ENCODE measurements at regions not wholly inside any gene's neighbourhood (a gene's known extent, or its start where the extent isn't known, plus 50 kb on each side); places are given as distances from the start of the nearest gene placed in this dataset.

GRCh38 chr2:128495996-128496547 lies 177.4 kb upstream of the HS6ST1 start:
- Histone ChIP-seq H3K9me3 (no peaks in the 10 kb centered on the region), H4K20me1 (ENCODE audit: insufficient read depth) (no peaks in the 10 kb centered on the region), H3K9me2 (no peaks in the 10 kb centered on the region), H3K4me2 (no peak overlapping the region), H2AFZ (ENCODE audit: low read depth) (no peak overlapping the region), H3K4me3 (ENCODE audit: low read depth in 2 of 2, low read length in 1 of 2) (no peak overlapping the region), H3F3A (replicated peaks; ENCODE audit: insufficient read depth) (no peaks in the 10 kb centered on the region), H3K27ac (ENCODE audit: low read depth in 2 of 2, low read length in 1 of 2) (no peak overlapping the region), H3K79me2 (ENCODE audit: insufficient read depth) (no peaks in the 10 kb centered on the region), H3K9ac (no peak overlapping the region), H3K4me1 (ENCODE audit: control insufficient read depth in 1 of 2, insufficient read depth in 2 of 2, low read depth in 1 of 2, low read length in 1 of 2) (peaks cover 0 to 16% of the 10 kb centered on the region in 2 experiments; a peak in 1 of 4 replicates), H3K27me3 (ENCODE audit: insufficient read depth) (no peaks in the 10 kb centered on the region), H3K36me3 (replicated peaks in 1 of 2; ENCODE audit: control insufficient read depth in 1 of 2, insufficient read depth in 2 of 2, low read length in 1 of 2) (no peaks in the 10 kb centered on the region)
- 51% methylated on average over 4 of the region's 4 CpGs for WGBS (ENCODE audit: low lambda C conversion rate)
- TF ChIP-seq IRF3 (IDR thresholded peaks at IDR 0.05; ENCODE audit: low read depth, low read length) (no peak), GATA2 (CRISPR knock-in tag; IDR thresholded peaks at IDR 0.05) (peak; percentile 23; the same call in 1 of the 2 replicates), EP300 (IDR thresholded peaks at IDR 0.05; ENCODE audit: borderline replicate concordance in 1 of 2, low read depth in 1 of 2, low read length in 1 of 2) (peak in 1 of 2 experiments; percentile 18; a peak in 1 of 4 replicates), FOXJ3 (CRISPR knock-in tag; IDR thresholded peaks at IDR 0.05) (no peak), SIN3A (IDR thresholded peaks at IDR 0.05; ENCODE audit: borderline replicate concordance, low read depth, low read length) (no peak), REST (IDR thresholded peaks at IDR 0.05; ENCODE audit: low read depth, low read length) (no peak)
- TF ChIP-seq, protein P1, sequence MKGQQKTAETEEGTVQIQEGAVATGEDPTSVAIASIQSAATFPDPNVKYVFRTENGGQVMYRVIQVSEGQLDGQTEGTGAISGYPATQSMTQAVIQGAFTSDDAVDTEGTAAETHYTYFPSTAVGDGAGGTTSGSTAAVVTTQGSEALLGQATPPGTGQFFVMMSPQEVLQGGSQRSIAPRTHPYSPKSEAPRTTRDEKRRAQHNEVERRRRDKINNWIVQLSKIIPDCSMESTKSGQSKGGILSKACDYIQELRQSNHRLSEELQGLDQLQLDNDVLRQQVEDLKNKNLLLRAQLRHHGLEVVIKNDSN (IDR thresholded peaks at IDR 0.05; ENCODE audit: borderline replicate concordance, low read depth), result no peak
- POLR2A ChIA-PET, result no interaction called here
- no peak for DNase-seq
- CTCF ChIA-PET, result no interaction called here

GRCh38 chr2:128496700-128497099 lies 178.0 kb upstream of the HS6ST1 start:
- POLR2A ChIA-PET, result no interaction called here
- 12% methylated on average over 2 of the region's 2 CpGs for WGBS (ENCODE audit: low lambda C conversion rate)
- no peak for TF ChIP-seq FOXJ3 (CRISPR knock-in tag; IDR thresholded peaks at IDR 0.05)
- no peak for TF ChIP-seq RCOR1 (IDR thresholded peaks at IDR 0.05; ENCODE audit: low read length)
- no peak for TF ChIP-seq TCF12 (IDR thresholded peaks at IDR 0.05)
- TF ChIP-seq MXI1 (IDR thresholded peaks at IDR 0.05; ENCODE audit: low read depth, low read length), result no peak
- no peak for TF ChIP-seq YY1 (IDR thresholded peaks at IDR 0.05; ENCODE audit: low read depth)
- TF ChIP-seq, protein P2, sequence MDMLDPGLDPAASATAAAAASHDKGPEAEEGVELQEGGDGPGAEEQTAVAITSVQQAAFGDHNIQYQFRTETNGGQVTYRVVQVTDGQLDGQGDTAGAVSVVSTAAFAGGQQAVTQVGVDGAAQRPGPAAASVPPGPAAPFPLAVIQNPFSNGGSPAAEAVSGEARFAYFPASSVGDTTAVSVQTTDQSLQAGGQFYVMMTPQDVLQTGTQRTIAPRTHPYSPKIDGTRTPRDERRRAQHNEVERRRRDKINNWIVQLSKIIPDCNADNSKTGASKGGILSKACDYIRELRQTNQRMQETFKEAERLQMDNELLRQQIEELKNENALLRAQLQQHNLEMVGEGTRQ (IDR thresholded peaks at IDR 0.05; ENCODE audit: borderline replicate concordance, low read depth, low read length), result no peak
- no peak for TF ChIP-seq FOXM1 (IDR thresholded peaks at IDR 0.05; ENCODE audit: low read depth)
- no peak for TF ChIP-seq REST (IDR thresholded peaks at IDR 0.05; ENCODE audit: low read depth, low read length)
- no peak for TF ChIP-seq MEF2A (IDR thresholded peaks at IDR 0.05; ENCODE audit: borderline replicate concordance, low read depth)

More at GRCh38 chr2:128496700-128497099, 178.0 kb upstream of the HS6ST1 start:
- CTCF ChIA-PET, result no interaction called here
- H3K9me3 ChIP-seq, result no peaks in the 10 kb centered on the region
- H3K4me1 ChIP-seq (ENCODE audit: control insufficient read depth in 1 of 2, insufficient read depth in 2 of 2, low read depth in 1 of 2, low read length in 1 of 2), result peaks cover 0 to 16% of the 10 kb centered on the region in 2 experiments; a peak in 1 of 4 replicates
- no peaks in the 10 kb centered on the region for H3F3A ChIP-seq (replicated peaks; ENCODE audit: insufficient read depth)
- no peaks in the 10 kb centered on the region for H3K79me2 ChIP-seq (ENCODE audit: insufficient read depth)
- no peaks in the 10 kb centered on the region for H4K20me1 ChIP-seq (ENCODE audit: insufficient read depth)
- H3K27ac ChIP-seq (ENCODE audit: low read depth in 2 of 2, low read length in 1 of 2), result no peak overlapping the region
- no peaks in the 10 kb centered on the region for H3K9me2 ChIP-seq
- no peaks in the 10 kb centered on the region for H3K36me3 ChIP-seq (replicated peaks in 1 of 2; ENCODE audit: control insufficient read depth in 1 of 2, insufficient read depth in 2 of 2, low read length in 1 of 2)
- no peak overlapping the region for H3K4me3 ChIP-seq (ENCODE audit: low read depth in 2 of 2, low read length in 1 of 2)
- H3K27me3 ChIP-seq (ENCODE audit: insufficient read depth), result no peaks in the 10 kb centered on the region
- H3K9ac ChIP-seq, result no peak overlapping the region
- no peak for DNase-seq
- H3K4me2 ChIP-seq, result no peak overlapping the region
- H2AFZ ChIP-seq (ENCODE audit: low read depth), result no peak overlapping the region

All from SK-N-SH (cell line).